ENCODE measurements at regions not wholly inside any gene's neighbourhood (a gene's known extent, or its start where the extent isn't known, plus 50 kb on each side); places are given as distances from the start of the nearest gene placed in this dataset.

- TF ChIP-seq, protein P1, sequence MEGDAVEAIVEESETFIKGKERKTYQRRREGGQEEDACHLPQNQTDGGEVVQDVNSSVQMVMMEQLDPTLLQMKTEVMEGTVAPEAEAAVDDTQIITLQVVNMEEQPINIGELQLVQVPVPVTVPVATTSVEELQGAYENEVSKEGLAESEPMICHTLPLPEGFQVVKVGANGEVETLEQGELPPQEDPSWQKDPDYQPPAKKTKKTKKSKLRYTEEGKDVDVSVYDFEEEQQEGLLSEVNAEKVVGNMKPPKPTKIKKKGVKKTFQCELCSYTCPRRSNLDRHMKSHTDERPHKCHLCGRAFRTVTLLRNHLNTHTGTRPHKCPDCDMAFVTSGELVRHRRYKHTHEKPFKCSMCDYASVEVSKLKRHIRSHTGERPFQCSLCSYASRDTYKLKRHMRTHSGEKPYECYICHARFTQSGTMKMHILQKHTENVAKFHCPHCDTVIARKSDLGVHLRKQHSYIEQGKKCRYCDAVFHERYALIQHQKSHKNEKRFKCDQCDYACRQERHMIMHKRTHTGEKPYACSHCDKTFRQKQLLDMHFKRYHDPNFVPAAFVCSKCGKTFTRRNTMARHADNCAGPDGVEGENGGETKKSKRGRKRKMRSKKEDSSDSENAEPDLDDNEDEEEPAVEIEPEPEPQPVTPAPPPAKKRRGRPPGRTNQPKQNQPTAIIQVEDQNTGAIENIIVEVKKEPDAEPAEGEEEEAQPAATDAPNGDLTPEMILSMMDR (IDR thresholded peaks at IDR 0.05; ENCODE audit: low read length) = peak; percentile 16; the same call in 1 of the 2 replicates
- no peak for TF ChIP-seq EZH2 (IDR thresholded peaks at IDR 0.05; ENCODE audit: borderline replicate concordance, low read length)
Observed at GRCh38 chr16:13767215-13767614, 152.7 kb upstream of the ERCC4 start.
